Central memory CD4-positive, alpha-beta T cell (primary cell): ENCODE measurements at regions not wholly inside any gene's neighbourhood (a gene's known extent, or its start where the extent isn't known, plus 50 kb on each side); places are given as distances from the start of the nearest gene placed in this dataset.
"Not testable (repeated sequence)": the region's sequence is repeated elsewhere in the genome, so short reads cannot be mapped to it uniquely, and the experiment has no call there.

Experiments used
- DNase-seq: peaks from one replicate; pipeline ENCODE4 v3.0.0; 2022

GRCh38 chr10:30731963-30732362 lies 102.4 kb upstream of the LYZL2 start:
- no peak for DNase-seq

- no peak for DNase-seq
Measured at GRCh38 chr10:30730306-30730705, 100.8 kb upstream of the LYZL2 start.

GRCh38 chr10:30728766-30729165 lies 99.2 kb upstream of the LYZL2 start:
- no peak for DNase-seq

DNA sequence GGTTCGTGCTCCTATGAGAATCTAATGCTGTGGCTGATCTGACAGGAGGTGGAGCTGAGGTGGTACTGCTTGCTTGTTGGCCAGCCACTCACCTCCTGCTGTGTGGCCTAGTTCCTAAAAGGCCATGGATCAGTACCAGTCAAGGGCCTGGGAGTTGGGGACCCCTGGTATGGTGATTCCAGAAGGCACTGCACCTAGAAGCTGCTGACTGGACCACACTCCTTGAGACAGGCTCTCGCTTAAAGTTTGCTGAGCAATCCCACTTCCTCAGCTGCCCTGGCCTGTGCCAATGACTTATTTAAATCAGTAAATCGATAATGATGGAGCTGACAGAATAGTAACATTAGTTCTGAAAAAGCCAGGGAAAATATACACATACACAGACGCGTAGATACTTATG lies 98.6 kb upstream of the LYZL2 start:
- no peak for DNase-seq

DNA sequence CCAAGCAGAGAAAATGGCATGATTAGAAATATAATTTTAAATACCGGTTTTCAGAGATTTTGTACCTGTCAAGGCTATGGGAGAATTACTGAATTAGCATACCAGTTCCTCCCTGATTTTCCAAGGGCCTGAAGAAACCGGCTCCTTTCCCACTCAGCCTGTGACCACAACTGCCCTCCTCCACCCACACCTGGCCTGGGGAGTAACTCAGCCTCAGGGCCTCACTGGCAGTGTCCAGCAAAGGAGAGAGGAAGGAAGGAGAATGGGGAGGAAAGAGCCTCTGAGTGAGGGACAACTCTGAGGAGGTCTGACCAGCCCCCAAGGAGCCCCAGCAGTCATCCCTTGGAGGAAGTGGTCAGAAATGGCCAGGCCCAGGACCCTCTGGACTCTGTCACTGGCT lies 98.0 kb upstream of the LYZL2 start:
- DNase-seq = no peak

DNA sequence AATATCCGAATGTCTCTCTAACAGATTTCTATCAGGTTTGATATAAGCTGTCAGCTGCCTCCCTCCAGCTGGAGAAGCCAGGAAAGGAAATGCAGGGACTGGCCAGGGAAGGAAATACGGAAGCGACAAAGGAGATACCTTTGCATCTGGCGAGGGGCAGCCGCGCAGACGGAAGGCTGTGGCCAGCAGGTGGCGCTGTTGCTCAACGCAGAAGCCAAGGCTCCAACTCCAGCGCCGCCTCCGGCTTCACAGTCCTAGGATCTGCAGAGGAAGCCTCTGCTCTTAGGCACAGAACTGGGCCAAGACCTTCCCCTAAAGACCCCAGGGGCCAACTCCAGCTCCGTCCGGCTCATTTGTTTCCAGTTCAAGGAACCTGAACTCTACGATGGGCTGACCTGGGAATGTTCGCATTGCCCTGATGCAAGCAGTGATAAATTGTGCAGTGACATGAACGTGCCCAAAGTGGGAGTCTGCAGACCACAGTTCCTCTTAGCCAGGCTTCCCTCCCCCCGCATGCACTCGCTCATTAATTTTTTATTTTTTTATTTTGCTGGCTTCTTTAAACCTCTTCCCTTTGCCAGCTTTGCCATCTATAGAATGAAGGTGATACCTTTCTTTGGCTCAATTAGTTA lies 97.3 kb upstream of the LYZL2 start:
- peak; percentile 63 for DNase-seq

DNA sequence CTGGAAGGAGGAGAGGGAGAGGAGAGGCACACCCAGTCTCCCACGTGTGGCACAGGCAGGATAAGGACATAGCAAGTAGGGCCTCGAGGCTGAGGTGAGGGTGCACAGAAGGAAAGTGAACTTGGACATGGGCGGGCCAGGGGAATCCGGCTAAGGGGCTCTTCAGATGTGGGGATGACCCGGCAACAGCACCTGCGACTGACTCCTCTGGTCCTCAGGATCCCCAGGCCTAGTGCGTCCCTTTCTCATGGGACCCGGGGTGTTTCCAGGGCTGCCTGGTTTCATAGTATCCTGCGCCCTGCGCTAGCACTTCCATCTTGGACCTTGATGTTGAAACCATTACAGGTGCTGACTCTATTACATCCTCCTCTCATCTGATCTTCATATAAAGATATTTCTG lies 96.1 kb upstream of the LYZL2 start:
- DNase-seq = no peak

- no peak for DNase-seq
Measured at GRCh38 chr10:30724296-30724695, 94.7 kb upstream of the LYZL2 start.

GRCh38 chr10:30722956-30723620 lies 93.5 kb upstream of the LYZL2 start:
- no peak for DNase-seq

GRCh38 chr10:30719832-30720231 lies 90.3 kb upstream of the LYZL2 start:
- no peak for DNase-seq

DNA sequence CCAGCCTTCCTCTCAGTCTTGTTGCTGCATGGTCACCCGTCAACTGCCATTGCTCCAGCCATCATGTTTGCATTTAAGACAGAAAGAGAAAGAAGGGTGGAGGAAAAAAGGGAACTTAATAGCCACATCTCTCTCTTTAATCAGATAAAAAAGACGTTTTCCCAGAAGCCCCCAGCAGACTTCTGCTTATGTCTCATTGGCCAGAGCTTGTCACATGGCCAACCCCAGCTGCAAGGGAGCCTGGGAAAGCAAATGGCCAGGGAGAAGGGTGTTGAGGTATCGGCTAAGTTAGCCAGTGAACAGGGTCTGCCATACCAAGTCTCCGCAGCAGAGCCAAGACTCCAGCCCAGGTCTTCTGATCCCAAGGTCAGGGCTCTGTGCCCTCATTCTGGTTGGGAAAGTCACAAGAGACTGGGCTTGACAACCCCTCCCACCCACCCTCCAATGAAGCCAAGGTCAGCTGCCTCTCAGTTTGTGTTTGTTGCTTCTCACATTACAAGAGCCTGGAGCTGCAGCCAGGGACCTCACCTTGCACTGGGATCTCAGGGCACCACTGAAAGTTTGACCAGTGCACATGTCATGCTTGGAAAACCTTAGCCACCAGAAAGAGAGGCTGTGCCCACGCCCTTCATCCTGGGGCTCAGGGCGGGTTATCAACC lies 80.3 kb upstream of the LYZL2 start:
- DNase-seq = no peak

GRCh38 chr10:30709229-30709628 lies 79.7 kb upstream of the LYZL2 start:
- DNase-seq = no peak

- no peak for DNase-seq
Measured at GRCh38 chr10:30708234-30708633, 78.7 kb upstream of the LYZL2 start.

DNA sequence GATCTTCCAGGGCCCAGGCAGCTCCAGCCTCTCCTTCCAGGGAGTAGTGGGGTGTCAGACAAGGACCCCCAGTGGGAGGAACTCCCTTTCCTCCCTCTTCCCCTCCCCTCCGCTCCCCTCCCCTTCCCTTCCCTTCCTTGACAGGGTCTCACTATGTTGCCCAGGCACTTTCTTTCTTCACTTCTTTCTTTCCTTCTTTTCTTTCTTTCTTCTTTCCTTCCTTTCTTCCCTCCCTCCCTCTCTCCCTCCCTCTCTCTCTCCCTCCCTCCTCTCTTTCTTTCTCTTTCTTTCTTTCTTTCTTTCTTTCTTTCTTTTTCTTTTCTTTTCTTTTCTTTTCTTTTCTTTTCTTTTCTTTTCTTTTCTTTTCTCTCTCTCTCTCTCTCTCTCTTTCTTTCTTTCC lies 76.6 kb upstream of the LYZL2 start:
- not testable (repeated sequence) for DNase-seq

- no peak for DNase-seq
Measured at GRCh38 chr10:30705625-30706149, 76.1 kb upstream of the LYZL2 start.

GRCh38 chr10:30705101-30705624 lies 75.6 kb upstream of the LYZL2 start:
- DNase-seq = peak; percentile 54

- DNase-seq = peak; percentile 47
Measured at GRCh38 chr10:30704601-30705100, 75.1 kb upstream of the LYZL2 start.

GRCh38 chr10:30704026-30704600 lies 74.6 kb upstream of the LYZL2 start:
- no peak for DNase-seq

DNA sequence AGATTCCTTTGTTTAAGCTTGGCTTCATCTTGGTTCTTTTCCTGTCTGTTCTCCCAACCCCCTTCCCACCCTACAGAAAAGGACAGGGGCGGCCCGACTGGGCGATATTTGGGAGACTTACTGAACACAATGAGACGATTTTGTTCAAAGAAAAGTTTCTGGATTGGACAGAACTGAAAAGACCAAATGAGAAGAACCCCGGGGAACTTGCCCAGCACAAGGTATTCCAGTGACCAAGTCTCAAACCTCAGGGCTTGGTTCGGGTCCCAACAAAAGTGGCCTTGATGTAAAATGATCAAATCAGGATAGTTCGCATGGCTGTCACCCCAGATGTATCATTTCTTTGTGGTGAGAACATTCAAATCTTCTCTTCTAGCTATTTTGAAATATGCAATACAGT lies 73.9 kb upstream of the LYZL2 start:
- DNase-seq = not testable (repeated sequence)

DNA sequence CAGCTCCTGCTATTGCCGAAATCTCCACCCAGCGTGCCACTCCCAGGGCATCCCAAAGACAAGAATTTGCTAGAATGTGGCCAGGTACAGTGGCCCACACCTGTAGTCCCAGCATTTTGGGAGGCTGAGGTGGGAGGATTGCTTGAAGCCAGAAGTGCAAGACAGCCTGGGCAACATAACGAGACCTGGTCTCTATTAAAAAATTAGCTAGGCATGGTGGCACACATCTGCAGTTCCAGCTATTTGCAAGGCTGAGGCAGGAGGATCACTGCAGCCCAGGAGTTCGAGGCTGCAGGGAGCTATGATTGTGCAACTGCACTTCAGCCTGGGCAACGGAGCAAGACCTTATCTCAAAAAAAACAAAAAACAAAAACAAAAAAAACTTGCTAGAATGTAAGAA lies 73.3 kb upstream of the LYZL2 start:
- no peak for DNase-seq

DNA sequence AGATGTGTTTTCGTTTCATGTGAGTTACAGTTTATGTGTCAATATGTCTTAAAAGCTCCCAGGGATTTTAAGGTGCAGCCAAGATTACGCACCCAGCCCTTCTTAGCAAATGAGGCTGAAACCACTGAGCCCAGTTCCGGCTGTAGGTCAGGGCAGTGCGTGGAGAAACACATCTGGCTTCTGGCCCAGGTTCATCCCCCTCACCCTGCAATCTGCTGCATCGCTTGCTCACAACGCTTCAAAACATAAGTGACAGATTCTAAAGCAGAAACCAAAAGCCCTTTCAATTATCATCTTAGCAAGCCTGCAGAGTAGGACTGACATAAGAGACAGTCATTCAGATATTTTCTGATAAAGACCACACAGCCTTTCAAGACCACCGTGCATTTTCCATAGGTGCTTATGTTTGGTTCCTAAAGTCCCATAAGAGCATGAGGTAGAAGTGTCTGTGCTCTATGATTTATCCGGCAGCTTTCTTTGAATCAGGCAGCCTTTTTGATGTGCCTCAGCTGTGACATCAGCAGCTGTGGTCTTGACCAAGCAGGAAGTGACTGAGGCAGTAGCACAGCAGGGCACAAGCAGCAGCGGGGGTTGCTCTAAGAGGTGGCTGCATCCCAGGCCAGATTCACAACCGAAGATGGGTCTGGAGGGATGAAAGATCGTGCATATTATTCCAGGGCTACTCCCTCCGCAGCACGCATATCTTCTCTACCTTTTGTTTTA lies 72.1 kb upstream of the LYZL2 start:
- DNase-seq = peak; percentile 78

- DNase-seq = no peak
Measured at GRCh38 chr10:30697806-30698205, 68.3 kb upstream of the LYZL2 start.

GRCh38 chr10:30697221-30697620 lies 67.7 kb upstream of the LYZL2 start:
- DNase-seq = not testable (repeated sequence)
